ENCODE measurements at regions not wholly inside any gene's neighbourhood (a gene's known extent, or its start where the extent isn't known, plus 50 kb on each side); places are given as distances from the start of the nearest gene placed in this dataset.

DNA sequence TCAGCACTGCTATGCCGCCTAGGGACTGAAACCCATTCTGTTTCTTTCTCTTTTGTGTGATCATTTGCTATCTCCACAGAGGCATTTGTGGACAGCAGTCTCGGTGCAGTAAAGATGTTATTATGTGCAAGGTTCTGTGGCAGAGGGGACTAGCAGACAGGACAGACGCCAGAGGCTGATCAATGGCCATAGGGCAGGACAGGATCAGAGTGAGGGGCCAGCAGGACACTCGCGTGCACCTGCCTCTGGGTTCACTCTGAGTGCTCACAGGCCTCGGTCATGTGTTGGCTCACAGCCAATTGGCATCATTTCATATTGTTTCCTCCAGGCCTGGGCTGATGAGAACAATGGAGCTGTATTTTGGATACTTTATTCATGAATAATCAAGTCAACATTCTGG is 212.6 kb downstream of the TGFB2 start:
- DNase-seq (ENCODE audit: low read depth in 1 of 2, low spot score in 2 of 2) (no peak), FAIRE-seq (no peak)
- H3K27ac ChIP-seq (ENCODE audit: low read depth, low read length): no peak overlapping the region

More for the DNA sequence above, 212.6 kb downstream of the TGFB2 start:
- Histone ChIP-seq H2BK5ac (ENCODE audit: low read depth, low read length) (no peak overlapping the region), H4K8ac (ENCODE audit: extremely low read depth, insufficient read depth, low read length) (no peak overlapping the region), H3K27me3 (replicated peaks in 1 of 4; ENCODE audit: control insufficient read depth in 3 of 4, extremely low read depth in 1 of 4, insufficient read depth in 3 of 4, low read length in 3 of 4) (peaks cover 0 to 1% (median 0%) of the 10 kb centered on the region in 4 experiments; a peak in 1 of 7 replicates), H2BK15ac (ENCODE audit: low read length) (no peak overlapping the region), H3K4me1 (replicated peaks in 1 of 4; ENCODE audit: control insufficient read depth in 3 of 4, insufficient read depth in 4 of 4, low read length in 3 of 4) (0 out of 7 replicates have a peak, but pooled peaks cover 0 to 3% (median 0%) of the 10 kb centered on the region in 4 experiments), H3K23ac (ENCODE audit: insufficient read length) (no peak overlapping the region), H3K4me2 (ENCODE audit: insufficient read depth in 1 of 2, low read depth in 2 of 2, low read length in 2 of 2) (no peak overlapping the region), H3K56ac (replicated peaks; ENCODE audit: insufficient read length, low read depth, low read length) (no peak overlapping the region), H2BK12ac (ENCODE audit: low read depth, low read length) (no peak overlapping the region), H2BK20ac (ENCODE audit: low read length) (no peak overlapping the region), H3K18ac (ENCODE audit: extremely low read depth, low read length) (no peak overlapping the region), H3K14ac (ENCODE audit: insufficient read length) (no peak overlapping the region), H3K9ac (replicated peaks in 1 of 4; ENCODE audit: extremely low read depth in 1 of 4, low read depth in 3 of 4, low read length in 3 of 4) (no peak overlapping the region), H3K4ac (replicated peaks; ENCODE audit: insufficient read length, low read depth, low read length) (no peak overlapping the region), H4K5ac (ENCODE audit: insufficient read length, low read depth, low read length) (no peak overlapping the region), H2AFZ (ENCODE audit: low read length) (no peak overlapping the region), H3K23me2 (ENCODE audit: low read depth, low read length) (no peaks in the 10 kb centered on the region), H3K9me3 (ENCODE audit: insufficient read depth in 2 of 2, low read depth in 1 of 2, low read length in 1 of 2) (no peaks in the 10 kb centered on the region), H4K91ac (replicated peaks; ENCODE audit: insufficient read length, low read length) (no peak overlapping the region), H2AK5ac (ENCODE audit: low read depth, low read length) (no peak overlapping the region), H3K36me3 (ENCODE audit: control insufficient read depth in 2 of 4, insufficient read depth in 4 of 4, low read length in 3 of 4) (no peaks in the 10 kb centered on the region), H3K4me3 (ENCODE audit: extremely low read depth in 1 of 4, insufficient read depth in 2 of 4, low read depth in 3 of 4, low read length in 4 of 4) (no peak overlapping the region), H4K20me1 (replicated peaks in 1 of 2; ENCODE audit: control insufficient read depth in 1 of 2, insufficient read depth in 2 of 2, low read length in 2 of 2) (no peaks in the 10 kb centered on the region), H3K79me1 (ENCODE audit: low read depth, low read length) (no peaks in the 10 kb centered on the region), H2BK120ac (replicated peaks; ENCODE audit: low read depth, low read length) (no peak overlapping the region), H3K79me2 (ENCODE audit: control insufficient read depth in 1 of 2, insufficient read depth in 2 of 2, low read length in 2 of 2) (no peaks in the 10 kb centered on the region)
- TF ChIP-seq BACH1 (IDR thresholded peaks at IDR 0.05; ENCODE audit: low read length) (no peak), EP300 (IDR thresholded peaks at IDR 0.05; ENCODE audit: borderline replicate concordance in 1 of 2, low read depth in 2 of 2, low read length in 2 of 2) (no peak), HDAC2 (IDR thresholded peaks at IDR 0.05; ENCODE audit: borderline replicate concordance in 1 of 2, low read depth in 2 of 2, low read length in 2 of 2) (no peak), SP4 (IDR thresholded peaks at IDR 0.05; ENCODE audit: low read length) (no peak), RAD21 (IDR thresholded peaks at IDR 0.05 in 1 of 2, conservative IDR thresholded peaks at IDR 0.05 in 1 of 2; ENCODE audit: low read depth in 2 of 2, low read length in 2 of 2) (no peak), CHD2 (IDR thresholded peaks at IDR 0.05; ENCODE audit: low read length) (no peak), KDM1A (IDR thresholded peaks at IDR 0.05; ENCODE audit: borderline replicate concordance, low read length) (no peak)
- TF ChIP-seq, protein P1, sequence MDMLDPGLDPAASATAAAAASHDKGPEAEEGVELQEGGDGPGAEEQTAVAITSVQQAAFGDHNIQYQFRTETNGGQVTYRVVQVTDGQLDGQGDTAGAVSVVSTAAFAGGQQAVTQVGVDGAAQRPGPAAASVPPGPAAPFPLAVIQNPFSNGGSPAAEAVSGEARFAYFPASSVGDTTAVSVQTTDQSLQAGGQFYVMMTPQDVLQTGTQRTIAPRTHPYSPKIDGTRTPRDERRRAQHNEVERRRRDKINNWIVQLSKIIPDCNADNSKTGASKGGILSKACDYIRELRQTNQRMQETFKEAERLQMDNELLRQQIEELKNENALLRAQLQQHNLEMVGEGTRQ (IDR thresholded peaks at IDR 0.05; ENCODE audit: low read length): peak; percentile 30; the same call in 1 of the 2 replicates
- ChIA-PET POLR2A (ENCODE audit: partially characterized antibody) (no interaction called here), CTCF (ENCODE audit: partially characterized antibody) (no interaction called here)
- 91% methylated on average over 6 of the region's 6 CpGs; no CpG with 5 or more reads in 1 of the 2 experiments for WGBS, 2 experiments (ENCODE audit: extremely low coverage in 1 of 2, insufficient coverage in 1 of 2, insufficient read length in 1 of 2, insufficient replicate concordance in 2 of 2, low coverage in 1 of 2, low lambda C conversion rate in 2 of 2, missing lambda C conversion rate in 1 of 2)
